T-cell (primary cell): ENCODE measurements at regions not wholly inside any gene's neighbourhood (a gene's known extent, or its start where the extent isn't known, plus 50 kb on each side); places are given as distances from the start of the nearest gene placed in this dataset.
"Not testable (repeated sequence)": the region's sequence is repeated elsewhere in the genome, so short reads cannot be mapped to it uniquely, and the experiment has no call there.

Experiments used
- ATAC-seq, 4 experiments: fragments of 200-7000 bp in 3 of 4; fragments of 150-1000 bp in 1 of 4; cut with Tn5 transposase; replicated peaks in 1 of 4; 1 replicate in 3 of 4; 2 replicates in 1 of 4; pipeline ENCODE4 v1.10.0; 2021; ENCODE audit warnings: moderate library complexity in 3 of 4, mild to moderate bottlenecking in 2 of 4, moderate number of reproducible peaks in 1 of 4
- CTCF ChIA-PET, 2 donors: fragments of 300-600 bp; sonication (Branson Sonifier 250); formaldehyde crosslinking; loops; one replicate each; lab custom pipeline; 2022; ENCODE audit warnings: antibody characterized with exemption in 2 of 2; lab: Charles Lee
- POLR2A ChIA-PET, 2 donors: fragments of 300-600 bp; sonication (Branson Sonifier 250); formaldehyde crosslinking; loops; one replicate each; lab custom pipeline; 2022; ENCODE audit warnings: antibody characterized with exemption in 2 of 2; lab: Charles Lee
- DNase-seq, 35 experiments: peaks; one replicate each; pipeline versions ENCODE4 v3.0.0 to v3.0.0-alpha.2; 2013 to 2023
- H3K27ac ChIP-seq: one replicate; pipeline ENCODE4 v1.5.1; 2013; ENCODE audit warnings: low read length
- H3K27me3 ChIP-seq, 2 experiments: replicated peaks in 1 of 2; 1 replicate in 1 of 2; 2 replicates in 1 of 2; pipeline versions ENCODE4 v1.6.1 to v1.7.0; 2013; ENCODE audit warnings: low read length in 1 of 2, mixed read lengths in 1 of 2; ENCODE audit not compliant: control insufficient read depth in 2 of 2, insufficient read depth in 2 of 2; ENCODE audit errors: extremely low read depth in 1 of 2
- H3K36me3 ChIP-seq, 2 donors: 1 replicate in 1 of 2; 2 replicates in 1 of 2; pipeline versions ENCODE4 v1.6.1 to v1.7.0; 2013; ENCODE audit warnings: low read length in 1 of 2; ENCODE audit not compliant: control insufficient read depth in 2 of 2, insufficient read depth in 1 of 2; ENCODE audit errors: extremely low read depth in 1 of 2
- H3K4me1 ChIP-seq, 2 experiments: 1 replicate in 1 of 2; 2 replicates in 1 of 2; pipeline versions ENCODE4 v1.6.1 to v1.7.0; 2013; ENCODE audit warnings: low read length in 2 of 2, mixed read lengths in 1 of 2; ENCODE audit not compliant: insufficient read depth in 2 of 2, control insufficient read depth in 1 of 2; ENCODE audit errors: extremely low read depth in 1 of 2
- H3K4me3 ChIP-seq, 2 donors: 1 replicate in 1 of 2; 2 replicates in 1 of 2; pipeline versions ENCODE4 v1.5.1 to v1.7.0; 2013; ENCODE audit warnings: mild to moderate bottlenecking in 2 of 2, low read length in 1 of 2, moderate library complexity in 1 of 2; ENCODE audit not compliant: control insufficient read depth in 1 of 2; ENCODE audit errors: extremely low read depth in 1 of 2
- H3K9me3 ChIP-seq: 2 replicates; pipeline ENCODE4 v1.7.0; 2013
- H3K27ac Mint-ChIP-seq, 2 donors: one replicate each; pipeline ENCODE4 v1.8.0; 2020 to 2021; ENCODE audit warnings: mild to moderate bottlenecking in 2 of 2, mixed read lengths in 2 of 2
- H3K27me3 Mint-ChIP-seq, 2 donors: one replicate each; pipeline ENCODE4 v1.8.0; 2021 to 2022; ENCODE audit warnings: mixed read lengths in 2 of 2
- H3K36me3 Mint-ChIP-seq: one replicate; pipeline ENCODE4 v1.8.0; 2021; ENCODE audit warnings: mixed read lengths
- H3K4me1 Mint-ChIP-seq, 3 donors: one replicate each; pipeline ENCODE4 v1.8.0; 2020 to 2022; ENCODE audit warnings: mixed read lengths in 3 of 3, mild to moderate bottlenecking in 1 of 3
- H3K4me3 Mint-ChIP-seq, 3 donors: one replicate each; pipeline ENCODE4 v1.8.0; 2020 to 2022; ENCODE audit warnings: mild to moderate bottlenecking in 3 of 3, mixed read lengths in 3 of 3, moderate library complexity in 3 of 3
- H3K9me3 Mint-ChIP-seq, 3 donors: one replicate each; pipeline ENCODE4 v1.8.0; 2020 to 2022; ENCODE audit warnings: mixed read lengths in 3 of 3
- WGBS: methylation state at CpG from one replicate; pipeline ENCODE4 v1.1.5; 2013; ENCODE audit warnings: missing lambda C conversion rate; ENCODE audit not compliant: insufficient coverage; 5-methylcytosine and 5-hydroxymethylcytosine counted together

DNA sequence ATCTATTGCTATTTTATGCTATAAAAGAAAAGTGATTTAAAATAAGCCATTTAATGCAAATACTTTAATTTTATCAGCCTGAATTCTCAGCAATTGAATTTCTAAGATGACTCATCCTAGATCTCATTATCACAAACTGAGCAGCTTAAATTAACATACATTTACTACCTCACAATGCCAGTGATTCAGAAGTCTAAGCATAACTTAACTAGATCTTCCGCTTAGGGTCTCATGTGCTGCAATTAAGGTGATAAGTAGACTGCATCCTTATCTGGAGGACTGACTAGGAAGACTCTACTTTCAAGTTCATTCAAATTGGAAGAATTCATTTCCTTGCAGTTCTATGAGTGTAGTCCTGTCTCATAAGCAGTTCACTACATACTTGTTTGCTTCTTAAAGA is 286.6 kb downstream of the COL11A1 start:
- H3K9me3 Mint-ChIP-seq = peaks cover 0 to 7% (median 3%) of the 10 kb centered on the region in 3 donors
- Histone ChIP-seq H3K27me3 (no peaks in the 10 kb centered on the region), H3K4me1 (no peaks in the 10 kb centered on the region), H3K9me3 (no peaks in the 10 kb centered on the region), H3K36me3 (no peaks in the 10 kb centered on the region), H3K27ac (no peak overlapping the region), H3K4me3 (no peak overlapping the region)
- H3K4me1 Mint-ChIP-seq = no peaks in the 10 kb centered on the region
- H3K4me3 Mint-ChIP-seq = no peak overlapping the region
- no peaks in the 10 kb centered on the region for H3K36me3 Mint-ChIP-seq
- H3K27me3 Mint-ChIP-seq = no peaks in the 10 kb centered on the region
- CTCF ChIA-PET = no interaction called here
- no peak for DNase-seq
- 100% methylated on average over 1 of the region's 1 CpG for WGBS
- ATAC-seq = no peak
- POLR2A ChIA-PET = no interaction called here
- no peak overlapping the region for H3K27ac Mint-ChIP-seq

DNA sequence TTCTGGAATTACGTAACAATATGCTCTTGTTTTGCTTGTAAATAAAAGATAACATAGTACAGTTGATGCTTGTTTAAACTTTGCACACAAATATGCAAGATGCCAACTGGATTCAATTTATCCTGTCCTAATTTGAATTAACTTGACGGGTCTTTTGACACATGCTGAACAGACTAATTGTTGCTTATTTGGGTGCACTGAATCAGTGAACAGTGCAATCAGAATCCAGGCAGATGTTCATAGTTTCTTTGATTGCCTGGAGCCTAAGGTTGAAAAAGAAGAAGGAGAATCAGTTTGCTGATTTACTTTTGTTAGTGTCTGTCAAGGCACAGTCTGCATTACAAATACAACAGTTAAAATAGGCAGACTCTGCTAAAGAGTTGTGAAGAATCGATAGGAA is 307.9 kb downstream of the COL11A1 start:
- ATAC-seq = no peak
- POLR2A ChIA-PET = no interaction called here
- WGBS = 80% methylated on average over 2 of the region's 3 CpGs

DNA sequence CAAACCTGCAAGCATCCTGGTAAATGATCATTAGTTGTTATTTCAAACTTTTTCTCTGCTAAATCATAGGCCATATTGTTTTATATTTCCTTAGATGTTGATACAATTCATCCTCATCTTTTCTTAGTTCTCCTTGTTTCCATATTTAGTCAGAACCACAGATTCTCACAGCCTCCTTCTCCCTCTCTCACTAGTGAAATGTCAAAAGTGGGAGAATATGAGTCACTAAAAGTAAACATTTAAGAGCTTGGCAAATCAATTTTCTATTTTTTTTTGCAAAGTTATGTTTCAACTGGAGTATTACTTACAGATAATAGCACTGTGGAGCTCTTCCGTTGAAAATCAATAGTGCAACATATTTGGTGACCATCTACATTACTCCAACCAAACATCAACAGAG is 308.8 kb downstream of the COL11A1 start:
- no peaks in the 10 kb centered on the region for H3K4me1 ChIP-seq
- CTCF ChIA-PET = no interaction called here
- no peak overlapping the region for H3K27ac ChIP-seq
- DNase-seq (no peak), ATAC-seq (no peak)
- no peaks in the 10 kb centered on the region for H3K36me3 Mint-ChIP-seq
- no peaks in the 10 kb centered on the region for H3K27me3 ChIP-seq
- no peak overlapping the region for H3K4me3 Mint-ChIP-seq
- H3K9me3 ChIP-seq = no peaks in the 10 kb centered on the region
- H3K27me3 Mint-ChIP-seq = no peaks in the 10 kb centered on the region
- no CpG with 5 or more reads among the region's 1 CpG for WGBS
- POLR2A ChIA-PET = no interaction called here
- H3K36me3 ChIP-seq = no peaks in the 10 kb centered on the region
- H3K4me1 Mint-ChIP-seq = no peaks in the 10 kb centered on the region
- no peaks in the 10 kb centered on the region for H3K9me3 Mint-ChIP-seq
- no peak overlapping the region for H3K4me3 ChIP-seq
- no peak overlapping the region for H3K27ac Mint-ChIP-seq

More for the DNA sequence above, 307.9 kb downstream of the COL11A1 start:
- Mint-ChIP-seq H3K9me3 (peaks cover 0 to 3% (median 0%) of the 10 kb centered on the region in 3 donors), H3K36me3 (no peaks in the 10 kb centered on the region), H3K4me3 (no peak overlapping the region), H3K4me1 (no peaks in the 10 kb centered on the region), H3K27me3 (no peaks in the 10 kb centered on the region), H3K27ac (no peak overlapping the region)
- H3K4me1 ChIP-seq = no peaks in the 10 kb centered on the region
- DNase-seq = no peak
- no peaks in the 10 kb centered on the region for H3K27me3 ChIP-seq
- no peaks in the 10 kb centered on the region for H3K36me3 ChIP-seq
- H3K27ac ChIP-seq = no peak overlapping the region
- CTCF ChIA-PET = no interaction called here
- no peaks in the 10 kb centered on the region for H3K9me3 ChIP-seq
- H3K4me3 ChIP-seq = no peak overlapping the region

DNA sequence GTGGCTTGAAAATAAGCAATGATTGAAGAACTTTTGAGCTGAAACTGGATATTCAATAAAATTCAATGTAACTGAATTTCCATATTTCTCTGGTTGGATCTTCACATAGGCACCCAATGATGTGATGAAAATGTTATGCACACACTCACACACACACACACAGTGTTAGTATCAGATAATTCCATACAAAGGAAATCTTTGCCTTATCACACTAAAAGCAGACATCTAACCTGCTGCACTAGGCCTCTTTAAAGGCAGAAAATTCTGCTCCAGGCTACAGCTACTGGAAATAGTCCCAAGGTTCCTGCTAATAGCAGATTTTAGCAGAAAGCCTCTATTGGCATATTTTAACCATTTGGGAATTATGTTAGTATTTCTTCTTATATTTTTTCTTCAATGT is 309.6 kb downstream of the COL11A1 start:
- H3K9me3 Mint-ChIP-seq = no peaks in the 10 kb centered on the region
- no peaks in the 10 kb centered on the region for H3K36me3 Mint-ChIP-seq
- DNase-seq (no peak), ATAC-seq (no peak)
- Histone ChIP-seq H3K4me1 (no peaks in the 10 kb centered on the region), H3K27ac (no peak overlapping the region), H3K27me3 (no peaks in the 10 kb centered on the region), H3K9me3 (no peaks in the 10 kb centered on the region), H3K36me3 (no peaks in the 10 kb centered on the region), H3K4me3 (no peak overlapping the region)
- POLR2A ChIA-PET = no interaction called here
- no peaks in the 10 kb centered on the region for H3K4me1 Mint-ChIP-seq
- no peaks in the 10 kb centered on the region for H3K27me3 Mint-ChIP-seq
- H3K27ac Mint-ChIP-seq = no peak overlapping the region
- H3K4me3 Mint-ChIP-seq = no peak overlapping the region
- CTCF ChIA-PET = no interaction called here

DNA sequence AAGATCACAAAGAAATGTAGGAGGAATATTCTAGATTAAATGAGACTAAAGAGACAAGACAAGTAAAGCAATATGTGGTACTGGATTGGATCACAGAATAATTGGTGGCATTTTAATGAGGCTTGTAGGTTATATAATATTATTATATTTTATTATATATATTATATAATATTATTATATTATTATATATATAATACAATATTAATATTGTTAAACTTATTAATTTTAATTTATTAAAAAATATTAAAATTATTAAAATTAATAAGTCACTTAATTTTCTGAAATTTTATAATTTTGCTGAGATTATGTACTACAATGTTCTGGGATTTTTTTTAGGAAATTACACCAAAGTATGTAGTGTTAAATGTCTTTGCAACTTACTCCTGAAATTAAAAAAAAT is 311.9 kb downstream of the COL11A1 start:
- POLR2A ChIA-PET = no interaction called here
- Mint-ChIP-seq H3K9me3 (no peaks in the 10 kb centered on the region), H3K27ac (no peak overlapping the region), H3K4me3 (no peak overlapping the region), H3K4me1 (no peaks in the 10 kb centered on the region), H3K27me3 (no peaks in the 10 kb centered on the region), H3K36me3 (no peaks in the 10 kb centered on the region)
- no peaks in the 10 kb centered on the region for H3K4me1 ChIP-seq
- DNase-seq (no peak), ATAC-seq (no peak)
- CTCF ChIA-PET = no interaction called here
- H3K36me3 ChIP-seq = no peaks in the 10 kb centered on the region
- H3K4me3 ChIP-seq = no peak overlapping the region
- no peaks in the 10 kb centered on the region for H3K27me3 ChIP-seq
- no peaks in the 10 kb centered on the region for H3K9me3 ChIP-seq
- no peak overlapping the region for H3K27ac ChIP-seq

DNA sequence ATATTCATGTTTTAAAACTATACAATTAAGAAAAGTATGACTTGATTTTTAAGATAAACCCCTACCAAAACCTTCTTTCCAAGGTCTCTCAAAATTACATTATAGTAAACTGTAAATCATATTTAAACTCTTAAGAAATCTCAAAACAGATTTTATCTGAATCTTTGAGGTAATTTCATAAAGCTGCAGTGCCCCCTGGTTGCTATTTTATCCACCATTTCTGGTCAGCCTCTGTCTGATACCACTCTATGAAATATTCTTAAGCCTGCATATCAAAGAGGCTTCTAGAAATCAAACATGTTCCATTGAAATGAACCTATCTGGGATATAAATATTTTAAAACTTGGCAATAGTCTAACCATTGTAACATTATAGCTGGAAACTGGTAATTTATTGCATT is 317.3 kb downstream of the COL11A1 start:
- H3K27me3 Mint-ChIP-seq = no peaks in the 10 kb centered on the region
- Histone ChIP-seq H3K27ac (no peak overlapping the region), H3K4me1 (no peaks in the 10 kb centered on the region), H3K9me3 (no peaks in the 10 kb centered on the region), H3K4me3 (no peak overlapping the region), H3K36me3 (no peaks in the 10 kb centered on the region), H3K27me3 (no peaks in the 10 kb centered on the region)
- ATAC-seq = no peak
- no peaks in the 10 kb centered on the region for H3K36me3 Mint-ChIP-seq
- no peaks in the 10 kb centered on the region for H3K9me3 Mint-ChIP-seq
- no peak for DNase-seq
- no peaks in the 10 kb centered on the region for H3K4me1 Mint-ChIP-seq
- POLR2A ChIA-PET = no interaction called here
- no peak overlapping the region for H3K27ac Mint-ChIP-seq
- no peak overlapping the region for H3K4me3 Mint-ChIP-seq
- CTCF ChIA-PET = no interaction called here

DNA sequence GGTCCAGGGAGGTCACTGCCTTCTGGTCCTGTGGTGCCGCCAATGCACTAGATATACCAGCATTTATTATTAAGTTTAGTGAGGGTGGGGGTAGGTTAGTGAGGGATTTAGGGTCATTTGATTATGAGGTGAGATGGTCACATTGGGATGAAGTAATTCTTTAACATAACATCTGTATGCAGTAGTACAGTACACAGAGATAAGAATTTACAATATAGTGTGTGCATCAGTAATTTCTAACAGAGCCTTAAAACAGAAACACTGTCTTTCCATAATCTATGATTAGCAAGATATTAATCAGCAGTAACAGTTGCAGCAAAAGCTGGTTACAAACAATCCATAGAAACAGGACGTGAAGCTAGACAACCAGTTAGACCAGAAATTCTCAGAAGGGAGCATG is 318.4 kb downstream of the COL11A1 start:
- H3K9me3 ChIP-seq, DNase-seq, H3K36me3 ChIP-seq, H3K4me3 Mint-ChIP-seq, POLR2A ChIA-PET, H3K4me1 Mint-ChIP-seq, H3K4me1 ChIP-seq, H3K27me3 ChIP-seq, ATAC-seq, H3K4me3 ChIP-seq, H3K27ac ChIP-seq, H3K27me3 Mint-ChIP-seq, H3K9me3 Mint-ChIP-seq, CTCF ChIA-PET, H3K36me3 Mint-ChIP-seq, H3K27ac Mint-ChIP-seq: not testable (repeated sequence)
- WGBS = 40% methylated on average over 1 of the region's 2 CpGs
